Stimulated activated CD4-positive, alpha-beta T cell treated with anti-CD3 and anti-CD28 coated beads, Interleukin-1b, Interleukin-23, amount 100 ng/mL, for 4 hours (primary cell): ENCODE measurements at regions not wholly inside any gene's neighbourhood (a gene's known extent, or its start where the extent isn't known, plus 50 kb on each side); places are given as distances from the start of the nearest gene placed in this dataset.

ENCODE experiments used
- DNase-seq, 2 donors: peaks; one replicate each; pipeline ENCODE4 v3.0.0-alpha.2; 2020; ENCODE audit warnings: low read depth in 2 of 2

DNA sequence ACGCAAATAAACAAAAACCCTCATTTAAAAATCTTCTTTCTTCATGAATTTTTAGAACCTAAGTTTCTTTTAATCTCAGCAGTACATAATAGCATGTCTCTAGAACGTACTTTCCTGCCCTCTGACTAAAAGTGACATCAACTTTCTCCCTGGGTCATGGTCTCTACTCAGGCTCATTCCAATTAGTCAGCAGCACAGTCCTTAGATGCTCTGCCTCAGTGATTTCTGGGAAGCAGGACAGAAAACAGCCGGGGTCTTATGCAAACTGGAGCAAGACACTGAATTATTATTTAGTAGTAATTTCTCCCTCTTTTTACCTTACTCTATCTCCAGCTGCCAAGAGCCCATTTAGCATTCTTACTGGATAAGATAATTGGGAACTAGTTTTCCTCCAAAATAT, 365.2 kb downstream of the TUSC7 start:
- no peak for DNase-seq

DNA sequence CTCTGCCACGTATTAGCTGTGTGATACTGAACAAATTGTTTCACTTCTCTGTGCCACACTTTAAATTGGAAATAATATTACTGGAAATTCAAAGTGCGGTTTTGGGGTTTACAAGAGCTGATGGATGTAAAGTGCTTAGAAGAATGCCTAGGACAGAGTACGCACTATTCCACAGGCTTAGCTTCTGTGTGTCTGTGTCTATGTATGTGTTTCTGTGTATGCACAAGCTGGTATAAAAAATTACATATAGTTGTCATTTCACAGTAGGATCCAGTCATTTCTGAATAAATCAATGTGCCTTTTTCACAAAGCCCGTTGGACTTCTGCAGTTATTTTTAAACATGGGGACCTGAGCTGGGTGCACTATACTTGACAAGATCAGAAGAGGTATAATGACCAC, 370.4 kb downstream of the TUSC7 start:
- no peak for DNase-seq

DNA sequence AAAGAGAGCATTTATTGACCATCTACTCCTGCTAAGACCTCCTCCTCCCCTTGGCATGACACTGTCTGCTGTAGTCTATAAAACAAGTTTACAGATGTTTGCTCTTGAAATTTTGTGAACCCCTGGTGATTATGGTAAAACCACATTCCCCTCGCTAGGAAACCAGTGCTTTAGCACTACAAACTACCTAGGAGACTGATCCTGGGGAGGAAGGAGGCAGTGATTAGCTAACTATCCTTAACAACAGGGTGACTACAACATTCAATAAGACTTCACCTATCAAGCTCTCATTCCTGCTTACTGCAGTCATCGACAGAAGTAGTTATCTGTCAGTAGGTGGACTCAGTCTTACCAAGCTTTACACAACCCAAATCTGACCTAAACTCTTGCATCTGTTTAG, 371.3 kb downstream of the TUSC7 start:
- DNase-seq: no peak

DNA sequence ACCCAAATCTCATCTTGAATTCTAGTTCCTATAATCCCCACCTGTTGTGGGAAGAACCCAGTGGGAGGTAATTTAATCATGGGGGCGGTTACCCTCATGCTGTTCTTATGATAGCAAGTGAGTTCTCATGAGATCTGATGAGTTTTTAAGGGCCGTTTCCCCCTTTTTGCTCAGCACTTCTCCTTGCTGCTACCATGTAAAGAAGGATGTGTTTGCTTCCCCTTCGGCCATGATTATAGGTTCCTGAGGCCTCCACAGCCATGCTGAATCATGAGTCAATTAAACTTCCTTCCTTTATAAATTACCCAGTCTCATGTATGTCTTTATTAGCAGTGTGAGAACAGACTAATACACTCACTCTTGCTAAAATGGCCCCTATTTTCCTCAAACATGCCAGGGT, 374.7 kb downstream of the TUSC7 start:
- DNase-seq: no peak

DNA sequence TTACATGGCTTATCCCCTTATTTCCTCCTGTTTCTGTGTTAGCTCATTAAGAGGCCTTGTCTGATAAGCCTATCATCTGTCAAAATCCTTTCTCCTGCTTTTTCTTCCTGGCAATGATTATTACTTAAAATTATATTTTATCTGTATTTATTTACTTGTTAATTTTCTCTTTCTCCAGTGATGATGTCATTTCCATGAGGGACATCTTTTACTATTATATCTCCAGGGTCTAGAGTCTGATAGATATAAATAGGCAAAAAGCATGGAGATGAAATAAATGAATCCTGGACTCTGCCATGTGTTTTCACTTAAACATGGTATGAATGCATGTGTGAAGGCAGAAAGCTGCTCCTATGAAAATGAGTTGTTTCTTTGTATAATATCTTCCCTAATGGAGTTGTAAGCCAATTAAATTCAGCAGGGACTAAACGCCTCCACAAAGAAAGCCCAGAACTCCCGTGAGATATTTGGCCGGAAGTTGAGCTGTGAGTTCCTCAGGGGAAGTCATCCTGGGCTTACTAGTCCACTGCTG, 375.2 kb downstream of the TUSC7 start:
- no peak for DNase-seq

DNA sequence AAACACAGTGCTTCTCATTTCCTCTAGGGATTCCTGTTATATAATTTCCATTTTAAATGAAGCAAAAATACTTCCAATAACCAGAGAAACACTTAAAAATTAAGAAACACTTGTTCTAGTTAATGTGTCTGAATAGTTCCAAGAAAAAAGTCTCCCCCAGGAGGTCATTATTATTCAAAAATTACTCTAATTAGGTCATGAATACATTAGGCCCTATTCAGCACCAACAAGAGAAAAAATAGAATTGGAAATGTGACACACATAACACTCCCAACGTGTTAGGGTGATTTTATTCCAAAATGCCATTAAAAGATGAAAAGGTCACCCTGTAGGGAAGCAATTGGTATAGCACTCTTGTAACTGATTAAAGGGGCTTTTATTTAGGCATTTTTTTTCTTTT, 382.1 kb downstream of the TUSC7 start:
- no peak for DNase-seq

DNA sequence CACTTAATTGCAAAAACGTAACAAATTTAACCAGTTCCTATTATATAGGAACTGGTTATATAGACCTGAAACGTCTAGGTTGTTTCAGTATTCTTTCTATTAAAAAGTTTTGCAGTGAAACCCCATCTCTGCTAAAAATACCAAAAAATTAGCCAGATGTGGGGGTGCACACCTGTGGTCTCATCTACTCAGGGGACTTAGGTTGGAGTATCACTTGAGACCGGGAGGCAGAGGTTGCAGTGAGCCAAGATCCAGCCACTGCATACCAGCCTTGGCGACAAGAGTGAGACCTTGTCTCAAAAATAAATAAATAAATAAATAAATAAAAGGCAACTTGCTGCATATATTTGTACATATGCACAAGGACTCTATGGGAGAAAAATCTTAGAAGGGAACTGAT, 387.0 kb downstream of the TUSC7 start:
- DNase-seq: no peak

DNA sequence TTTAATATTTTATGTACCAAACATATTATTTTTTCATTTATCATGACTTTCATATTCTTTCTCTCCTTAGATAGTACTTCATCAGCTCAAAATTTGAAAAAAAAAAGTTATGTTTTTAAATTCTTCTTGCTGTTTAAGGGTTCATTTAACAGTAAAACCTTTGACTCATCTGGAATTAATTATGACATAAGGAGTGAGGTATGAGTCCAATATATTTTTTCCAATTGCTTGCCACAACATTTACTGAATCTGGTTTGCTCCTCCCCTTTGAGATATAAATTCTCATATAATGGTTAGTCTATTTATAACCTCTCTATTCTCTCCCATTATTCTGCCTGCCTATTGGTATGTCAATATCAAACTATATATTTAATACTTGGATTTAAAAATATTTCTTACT, 387.8 kb downstream of the TUSC7 start:
- no peak for DNase-seq

DNA sequence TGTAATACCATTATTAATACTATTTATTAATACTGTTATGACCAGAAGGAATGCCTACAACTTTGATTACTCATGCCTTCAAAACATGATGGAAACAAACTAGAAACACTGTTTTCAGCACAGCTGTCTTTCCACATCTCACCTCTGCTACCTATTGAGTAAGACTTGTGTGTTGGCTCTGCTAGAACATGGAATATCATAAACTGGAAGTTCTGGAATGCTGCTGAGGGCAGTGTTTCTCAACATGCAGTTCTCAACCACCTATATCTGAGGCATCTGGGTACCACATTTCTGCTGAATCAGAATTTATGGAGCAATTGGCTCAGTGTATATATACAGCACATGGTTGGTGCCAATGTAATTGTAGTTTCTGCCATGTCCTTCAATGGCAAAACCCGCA, 392.1 kb downstream of the TUSC7 start:
- no peak for DNase-seq

DNA sequence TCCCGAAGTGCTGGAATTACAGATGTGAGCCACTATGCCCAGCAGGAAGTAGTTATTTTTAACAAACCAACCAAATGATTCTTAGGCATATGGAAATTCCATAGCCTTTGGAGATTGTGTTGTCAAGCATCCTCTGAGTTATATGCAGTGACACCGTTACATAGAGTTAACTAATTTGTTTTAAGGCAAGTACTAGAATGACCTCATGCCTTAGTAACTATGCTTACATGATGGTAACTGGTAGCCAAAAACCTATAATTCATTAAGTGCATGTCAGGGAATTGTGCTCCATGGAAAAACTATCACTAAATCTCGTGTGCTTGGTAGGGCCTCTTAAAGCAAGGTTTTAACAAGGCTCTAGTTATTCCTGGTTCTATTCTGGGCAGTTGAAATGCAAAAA, 392.8 kb downstream of the TUSC7 start:
- no peak for DNase-seq

DNA sequence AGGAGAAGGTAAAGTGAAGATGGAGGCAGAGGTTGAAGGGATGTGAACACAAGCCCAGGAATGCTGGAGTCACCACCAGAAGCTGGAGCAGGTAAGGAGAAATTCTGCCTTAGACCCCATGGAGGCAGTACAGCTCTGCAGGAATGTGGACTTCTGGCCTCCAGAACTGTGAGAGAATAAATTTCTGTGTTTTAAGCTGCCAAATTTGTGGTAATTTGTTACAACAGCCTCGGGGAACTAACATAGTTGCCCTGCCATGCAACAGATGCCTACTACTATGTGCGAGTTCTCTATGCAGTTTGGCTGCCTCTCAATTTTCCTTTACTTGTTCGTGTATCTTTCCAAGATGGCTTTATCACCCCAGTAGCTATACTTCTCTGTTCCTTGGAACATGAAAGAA, 394.1 kb downstream of the TUSC7 start:
- DNase-seq: no peak

DNA sequence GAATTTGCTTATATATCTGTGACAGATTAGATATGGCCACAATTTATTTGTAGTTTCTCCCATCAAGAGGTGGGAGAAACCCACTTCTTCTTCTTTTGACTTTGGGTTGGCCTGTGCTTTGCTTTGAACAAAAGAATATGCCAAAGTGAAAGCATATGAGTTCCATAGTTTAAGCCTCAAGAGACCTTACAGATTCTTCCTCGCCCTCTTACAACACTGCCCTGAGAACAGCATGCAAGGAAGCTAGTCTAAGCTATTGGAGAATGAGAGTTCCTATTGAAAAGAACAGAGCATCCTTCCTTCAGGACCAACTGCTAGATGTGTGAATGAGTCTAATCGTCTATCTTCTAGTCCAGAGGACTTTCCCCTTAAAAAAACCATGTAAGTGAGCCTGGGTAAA, 394.8 kb downstream of the TUSC7 start:
- no peak for DNase-seq

DNA sequence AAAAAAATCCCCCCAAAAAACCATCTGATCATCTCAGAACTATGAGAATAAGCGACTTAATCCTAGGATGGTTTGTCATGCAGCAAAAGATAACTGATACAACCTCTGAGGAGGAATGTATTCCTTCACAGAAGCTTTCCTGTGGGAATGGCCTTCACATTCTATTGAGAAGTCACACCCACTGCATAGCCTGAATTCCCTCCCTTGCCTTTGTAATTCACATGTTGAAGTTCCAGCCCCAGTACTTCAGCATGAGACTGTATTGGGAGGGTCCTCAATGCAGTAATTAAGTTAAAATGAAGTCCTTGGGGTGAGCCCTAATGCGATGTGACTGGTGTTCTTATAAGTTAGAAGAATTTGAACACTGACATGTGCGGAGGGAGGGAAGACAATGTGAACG, 395.2 kb downstream of the TUSC7 start:
- DNase-seq: no peak

DNA sequence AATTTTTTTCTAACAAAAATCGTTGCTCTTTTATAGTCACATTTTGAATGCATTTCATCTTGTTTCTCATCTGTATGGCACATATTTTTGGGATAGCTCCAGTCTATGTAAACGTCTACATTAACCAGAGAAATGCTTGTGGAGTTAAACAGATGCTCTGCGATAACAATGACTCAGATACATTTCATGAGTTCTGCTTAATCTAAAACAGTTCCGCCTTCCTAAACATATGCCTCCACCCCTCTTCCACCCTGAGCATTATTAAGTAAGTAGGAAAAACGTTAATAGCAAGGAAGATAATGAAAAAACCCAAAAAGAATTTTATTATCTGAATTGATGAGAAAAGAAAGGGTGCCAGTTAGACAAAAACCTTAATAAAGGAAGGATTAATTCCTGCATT, 396.1 kb downstream of the TUSC7 start:
- DNase-seq: no peak

DNA sequence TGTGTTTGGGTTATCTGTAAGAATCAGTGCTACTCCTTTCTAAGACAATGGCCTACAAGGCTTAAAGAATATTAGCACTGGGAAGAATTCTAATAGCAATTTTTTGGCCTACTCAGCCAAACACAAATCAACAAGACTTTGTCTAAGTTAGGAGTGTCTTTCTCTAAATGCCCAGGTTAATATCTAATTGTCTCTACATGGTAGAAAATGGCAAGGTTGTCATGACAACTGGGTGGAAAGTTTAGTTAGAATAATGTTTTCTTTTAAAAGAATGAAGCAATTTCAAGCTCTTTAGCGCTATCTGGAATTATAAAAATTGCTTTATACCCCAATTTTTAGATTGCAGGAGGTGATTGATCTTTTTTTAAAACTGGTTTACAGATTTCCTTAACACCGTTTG, 396.8 kb downstream of the TUSC7 start:
- no peak for DNase-seq

DNA sequence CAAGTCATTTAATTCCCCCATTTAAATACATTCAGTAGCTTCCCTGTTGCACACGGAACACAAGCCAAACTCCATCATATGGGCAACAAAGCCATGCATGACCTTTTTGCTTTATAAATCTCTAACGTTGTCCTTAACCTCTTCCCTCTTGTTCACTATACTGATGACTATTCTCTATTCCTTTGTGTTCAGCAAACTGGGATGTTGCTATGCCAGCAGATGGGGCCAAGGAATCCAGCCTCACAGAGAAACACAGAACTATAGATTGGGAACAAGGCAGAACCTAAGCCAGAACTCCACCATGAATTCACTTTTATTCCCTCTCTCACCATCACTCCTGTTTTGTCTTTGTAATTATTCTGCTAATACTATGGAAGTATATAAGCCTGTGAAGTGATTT, 398.4 kb downstream of the TUSC7 start:
- no peak for DNase-seq

DNA sequence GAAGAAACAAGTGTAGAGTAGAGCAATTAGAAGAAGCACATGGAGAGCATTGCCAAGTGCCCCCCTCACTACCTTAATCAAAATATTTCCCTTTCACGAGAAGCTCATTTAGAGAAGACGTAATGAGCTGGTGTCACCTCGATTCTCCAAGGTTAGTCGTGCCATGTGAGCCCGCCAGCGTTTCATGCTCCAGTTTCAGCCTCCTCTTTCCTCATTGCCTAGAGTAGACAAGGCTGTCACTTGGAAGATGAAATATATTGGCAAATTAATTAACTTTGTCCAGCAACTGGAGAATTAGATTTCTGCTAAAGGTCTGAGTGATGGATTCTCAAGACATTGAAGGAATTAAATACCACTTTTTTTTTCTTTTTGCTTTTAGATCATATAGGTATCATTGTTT, 399.6 kb downstream of the TUSC7 start:
- DNase-seq: no peak

DNA sequence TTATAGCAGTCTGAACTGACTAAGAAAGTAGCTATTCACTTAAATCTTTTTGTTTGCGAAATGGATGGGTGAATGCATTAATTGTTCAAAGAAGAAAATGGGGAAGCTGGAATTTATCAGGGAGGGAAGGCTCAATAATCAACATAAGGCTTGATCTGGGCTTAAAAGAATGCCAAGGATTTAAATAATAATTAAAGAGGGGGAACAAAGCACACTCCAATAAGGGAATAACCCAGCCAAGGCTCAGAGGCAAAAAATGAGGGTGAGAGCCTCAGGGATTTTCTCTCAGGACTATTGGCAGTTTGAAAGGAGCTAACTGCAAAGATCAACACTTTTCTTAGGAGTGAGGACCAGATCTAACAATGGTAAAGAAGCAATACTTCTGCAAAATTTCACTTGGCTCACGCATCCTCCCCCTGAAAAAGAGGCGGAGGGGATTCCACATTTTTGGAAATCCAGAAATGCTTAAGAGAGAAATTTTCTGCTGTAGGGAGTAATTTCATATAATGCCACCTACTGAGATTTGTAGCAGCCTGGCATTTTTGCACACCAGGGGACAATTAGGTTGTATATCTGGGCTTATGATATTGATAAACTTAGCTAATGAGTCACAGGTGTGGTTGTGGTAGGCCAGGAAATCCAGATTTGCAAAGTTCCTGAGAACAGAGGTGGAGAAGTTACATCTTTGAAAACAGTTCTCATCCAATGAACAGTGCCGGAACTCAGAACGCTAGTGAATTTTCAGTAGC, 405.1 kb downstream of the TUSC7 start:
- no peak for DNase-seq

DNA sequence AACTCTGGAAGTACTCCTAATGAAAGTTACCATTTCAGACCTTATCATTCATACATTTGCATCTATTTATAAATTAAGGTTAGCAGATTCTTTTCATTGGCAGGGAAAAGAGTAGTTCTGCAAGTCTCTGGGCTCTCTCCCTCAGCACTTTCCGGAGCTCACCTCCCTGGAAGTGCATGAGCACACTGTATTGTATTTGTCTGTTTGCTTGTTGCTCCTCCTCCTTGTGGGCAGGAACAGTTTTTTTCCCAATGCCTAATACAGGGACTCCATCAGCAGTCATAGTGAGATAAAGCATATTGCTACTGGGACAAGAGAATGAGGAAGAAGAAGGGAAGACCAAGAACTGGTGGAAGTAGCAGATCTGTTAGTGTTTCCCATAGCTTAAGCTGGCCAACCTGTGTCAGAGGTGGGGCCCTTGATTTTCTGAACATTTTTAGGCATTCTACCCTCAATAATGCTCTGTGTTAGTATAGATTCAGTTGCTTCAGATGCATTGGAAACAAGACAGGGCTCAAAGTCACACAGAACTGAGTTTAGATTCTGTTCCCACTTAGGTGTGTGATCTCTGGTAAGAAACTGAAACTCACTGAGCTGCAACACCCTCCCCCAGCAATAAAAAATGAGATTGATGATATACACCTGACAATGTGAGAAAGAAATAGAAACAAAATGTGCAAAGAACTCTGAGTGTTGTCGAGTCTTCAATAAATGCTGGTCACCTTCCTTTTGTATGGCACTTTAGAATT, 407.8 kb downstream of the TUSC7 start:
- DNase-seq: no peak

DNA sequence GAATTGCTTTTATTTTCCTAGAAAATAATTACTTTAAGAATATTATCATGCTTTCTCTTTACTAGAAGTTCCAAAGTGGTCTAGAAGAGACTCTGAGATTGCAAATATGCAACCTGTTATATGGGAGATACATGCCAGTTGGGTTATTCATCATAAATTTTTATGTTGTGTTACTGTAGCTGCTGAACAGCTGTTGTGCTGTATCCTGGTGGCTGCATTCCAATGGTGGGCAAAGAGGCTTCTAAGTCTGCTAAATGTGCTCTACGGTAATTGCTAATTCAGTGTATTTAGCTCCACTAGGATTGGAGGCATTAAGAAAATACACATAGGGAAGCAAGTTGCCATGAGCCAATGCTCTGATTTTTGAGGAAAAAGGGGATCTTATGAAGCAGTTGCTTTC, 409.0 kb downstream of the TUSC7 start:
- DNase-seq: no peak

DNA sequence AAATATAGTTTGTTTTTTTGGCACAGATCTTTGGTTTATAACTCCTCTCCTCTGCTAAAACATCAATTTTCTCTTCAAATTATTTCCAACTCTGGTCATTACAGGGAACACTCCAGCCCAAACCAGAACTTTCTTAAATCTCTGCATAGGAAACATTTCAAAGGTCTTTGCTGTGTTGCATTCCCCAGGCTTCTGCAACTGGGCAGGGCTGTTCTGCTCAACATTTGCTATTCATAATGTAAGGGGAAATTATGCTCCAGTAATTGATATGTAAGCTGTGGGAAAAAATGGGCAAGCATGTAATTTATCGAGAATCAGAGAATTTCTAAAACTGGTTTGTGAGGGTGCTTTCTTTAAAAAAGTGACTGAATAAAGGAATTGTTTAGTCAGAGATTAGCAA, 410.4 kb downstream of the TUSC7 start:
- DNase-seq: no peak

DNA sequence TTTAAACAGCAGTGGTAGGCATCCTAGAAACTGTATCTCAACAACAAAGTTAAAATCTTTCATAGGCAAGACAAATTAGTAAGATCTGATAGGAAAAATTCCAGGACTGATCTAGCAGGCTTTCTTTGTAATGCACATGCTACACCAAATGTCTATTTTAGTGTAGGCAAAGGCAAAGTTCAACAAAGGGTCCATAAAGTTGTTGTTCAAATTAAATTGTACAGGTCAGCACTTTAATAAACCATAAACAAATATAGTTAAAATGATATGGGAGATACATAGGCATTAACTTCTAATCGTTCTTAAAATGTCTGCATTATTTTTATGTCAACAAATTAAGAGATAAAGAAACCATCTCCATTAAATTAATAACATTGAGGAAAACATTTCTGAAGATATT, 413.0 kb downstream of the TUSC7 start:
- no peak for DNase-seq

DNA sequence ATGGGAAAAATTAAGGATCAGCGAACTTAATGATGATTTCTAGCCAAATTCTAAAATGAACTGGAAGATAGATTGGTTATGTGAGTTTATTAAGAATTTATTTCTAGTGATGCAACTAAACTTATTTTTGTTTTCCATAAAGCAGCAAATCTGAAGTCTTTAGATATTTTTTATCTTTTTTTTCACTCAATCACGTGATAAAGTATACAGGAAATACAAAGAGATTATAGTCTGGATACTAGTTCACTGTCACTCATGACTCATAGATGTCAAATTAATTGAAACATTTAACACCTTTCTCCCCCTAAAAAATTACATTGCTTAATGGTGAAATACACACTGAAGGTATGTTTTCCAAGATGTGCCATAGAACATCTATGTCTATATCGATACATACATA, 416.9 kb downstream of the TUSC7 start:
- DNase-seq: no peak
